ENCODE measurements at regions not wholly inside any gene's neighbourhood (a gene's known extent, or its start where the extent isn't known, plus 50 kb on each side); places are given as distances from the start of the nearest gene placed in this dataset.

- Histone ChIP-seq H3K36me3 (ENCODE audit: control insufficient read depth in 1 of 2, insufficient read depth in 2 of 2, low read length in 2 of 2) (no peaks in the 10 kb centered on the region), H3K27me3 (ENCODE audit: low read depth, low read length) (no peaks in the 10 kb centered on the region), H3K27ac (ENCODE audit: low read length) (no peak overlapping the region), H3K4me1 (ENCODE audit: control insufficient read depth in 1 of 2, insufficient read depth in 2 of 2, low read length in 2 of 2) (no peaks in the 10 kb centered on the region), H3K4me3 (ENCODE audit: low read depth in 1 of 2, low read length in 2 of 2) (no peak overlapping the region), H3K9me3 (ENCODE audit: control insufficient read depth in 1 of 2, low read length in 2 of 2) (peaks cover 3 to 6% of the 10 kb centered on the region in 2 donors)
Observed at GRCh38 chr2:144825331-144826020, 305.6 kb upstream of the ZEB2 start.

GRCh38 chr2:144824306-144825080 is 304.6 kb upstream of the ZEB2 start:
- H3K27ac ChIP-seq (ENCODE audit: low read length): no peak overlapping the region
- H3K4me1 ChIP-seq (ENCODE audit: control insufficient read depth in 1 of 2, insufficient read depth in 2 of 2, low read length in 2 of 2): no peaks in the 10 kb centered on the region
- no peaks in the 10 kb centered on the region for H3K27me3 ChIP-seq (ENCODE audit: low read depth, low read length)
- no peak overlapping the region for H3K4me3 ChIP-seq (ENCODE audit: low read depth in 1 of 2, low read length in 2 of 2)
- H3K36me3 ChIP-seq (ENCODE audit: control insufficient read depth in 1 of 2, insufficient read depth in 2 of 2, low read length in 2 of 2): no peaks in the 10 kb centered on the region
- H3K9me3 ChIP-seq (ENCODE audit: control insufficient read depth in 1 of 2, low read length in 2 of 2): peaks cover 3 to 6% of the 10 kb centered on the region in 2 donors

GRCh38 chr2:144822966-144823365 is 303.0 kb upstream of the ZEB2 start:
- Histone ChIP-seq H3K4me1 (ENCODE audit: control insufficient read depth in 1 of 2, insufficient read depth in 2 of 2, low read length in 2 of 2) (no peaks in the 10 kb centered on the region), H3K9me3 (ENCODE audit: control insufficient read depth in 1 of 2, low read length in 2 of 2) (peaks cover 3 to 6% of the 10 kb centered on the region in 2 donors), H3K36me3 (ENCODE audit: control insufficient read depth in 1 of 2, insufficient read depth in 2 of 2, low read length in 2 of 2) (no peaks in the 10 kb centered on the region), H3K27ac (ENCODE audit: low read length) (no peak overlapping the region), H3K27me3 (ENCODE audit: low read depth, low read length) (no peaks in the 10 kb centered on the region), H3K4me3 (ENCODE audit: low read depth in 1 of 2, low read length in 2 of 2) (no peak overlapping the region)

- Histone ChIP-seq H3K27me3 (ENCODE audit: low read depth, low read length) (no peaks in the 10 kb centered on the region), H3K9me3 (ENCODE audit: control insufficient read depth in 1 of 2, low read length in 2 of 2) (no peaks in the 10 kb centered on the region), H3K4me3 (ENCODE audit: low read depth in 1 of 2, low read length in 2 of 2) (no peak overlapping the region), H3K36me3 (ENCODE audit: control insufficient read depth in 1 of 2, insufficient read depth in 2 of 2, low read length in 2 of 2) (no peaks in the 10 kb centered on the region), H3K4me1 (ENCODE audit: control insufficient read depth in 1 of 2, insufficient read depth in 2 of 2, low read length in 2 of 2) (no peaks in the 10 kb centered on the region), H3K27ac (ENCODE audit: low read length) (no peak overlapping the region)
Observed at GRCh38 chr2:144812288-144812687, 292.4 kb upstream of the ZEB2 start.

- Histone ChIP-seq H3K4me1 (ENCODE audit: control insufficient read depth in 1 of 2, insufficient read depth in 2 of 2, low read length in 2 of 2) (no peaks in the 10 kb centered on the region), H3K27me3 (ENCODE audit: low read depth, low read length) (no peaks in the 10 kb centered on the region), H3K4me3 (ENCODE audit: low read depth in 1 of 2, low read length in 2 of 2) (no peak overlapping the region), H3K27ac (ENCODE audit: low read length) (no peak overlapping the region), H3K9me3 (ENCODE audit: control insufficient read depth in 1 of 2, low read length in 2 of 2) (no peaks in the 10 kb centered on the region), H3K36me3 (ENCODE audit: control insufficient read depth in 1 of 2, insufficient read depth in 2 of 2, low read length in 2 of 2) (no peaks in the 10 kb centered on the region)
Observed at GRCh38 chr2:144801766-144802165, 281.8 kb upstream of the ZEB2 start.

GRCh38 chr2:144801325-144801724 is 281.4 kb upstream of the ZEB2 start:
- H3K4me1 ChIP-seq (ENCODE audit: control insufficient read depth in 1 of 2, insufficient read depth in 2 of 2, low read length in 2 of 2): no peaks in the 10 kb centered on the region
- H3K9me3 ChIP-seq (ENCODE audit: control insufficient read depth in 1 of 2, low read length in 2 of 2): no peaks in the 10 kb centered on the region
- H3K36me3 ChIP-seq (ENCODE audit: control insufficient read depth in 1 of 2, insufficient read depth in 2 of 2, low read length in 2 of 2): no peaks in the 10 kb centered on the region
- H3K4me3 ChIP-seq (ENCODE audit: low read depth in 1 of 2, low read length in 2 of 2): no peak overlapping the region
- H3K27ac ChIP-seq (ENCODE audit: low read length): no peak overlapping the region
- no peaks in the 10 kb centered on the region for H3K27me3 ChIP-seq (ENCODE audit: low read depth, low read length)

GRCh38 chr2:144798989-144799388 is 279.1 kb upstream of the ZEB2 start:
- Histone ChIP-seq H3K4me3 (ENCODE audit: low read depth in 1 of 2, low read length in 2 of 2) (no peak overlapping the region), H3K27me3 (ENCODE audit: low read depth, low read length) (no peaks in the 10 kb centered on the region), H3K9me3 (ENCODE audit: control insufficient read depth in 1 of 2, low read length in 2 of 2) (no peaks in the 10 kb centered on the region), H3K27ac (ENCODE audit: low read length) (no peak overlapping the region), H3K4me1 (ENCODE audit: control insufficient read depth in 1 of 2, insufficient read depth in 2 of 2, low read length in 2 of 2) (no peaks in the 10 kb centered on the region), H3K36me3 (ENCODE audit: control insufficient read depth in 1 of 2, insufficient read depth in 2 of 2, low read length in 2 of 2) (no peaks in the 10 kb centered on the region)

GRCh38 chr2:144798034-144798433 is 278.1 kb upstream of the ZEB2 start:
- H3K4me1 ChIP-seq (ENCODE audit: control insufficient read depth in 1 of 2, insufficient read depth in 2 of 2, low read length in 2 of 2): no peaks in the 10 kb centered on the region
- no peaks in the 10 kb centered on the region for H3K36me3 ChIP-seq (ENCODE audit: control insufficient read depth in 1 of 2, insufficient read depth in 2 of 2, low read length in 2 of 2)
- no peak overlapping the region for H3K27ac ChIP-seq (ENCODE audit: low read length)
- H3K4me3 ChIP-seq (ENCODE audit: low read depth in 1 of 2, low read length in 2 of 2): no peak overlapping the region
- H3K27me3 ChIP-seq (ENCODE audit: low read depth, low read length): no peaks in the 10 kb centered on the region
- no peaks in the 10 kb centered on the region for H3K9me3 ChIP-seq (ENCODE audit: control insufficient read depth in 1 of 2, low read length in 2 of 2)

- no peak overlapping the region for H3K4me3 ChIP-seq (ENCODE audit: low read depth in 1 of 2, low read length in 2 of 2)
- H3K27ac ChIP-seq (ENCODE audit: low read length): no peak overlapping the region
- no peaks in the 10 kb centered on the region for H3K9me3 ChIP-seq (ENCODE audit: control insufficient read depth in 1 of 2, low read length in 2 of 2)
- H3K36me3 ChIP-seq (ENCODE audit: control insufficient read depth in 1 of 2, insufficient read depth in 2 of 2, low read length in 2 of 2): no peaks in the 10 kb centered on the region
- H3K4me1 ChIP-seq (ENCODE audit: control insufficient read depth in 1 of 2, insufficient read depth in 2 of 2, low read length in 2 of 2): no peaks in the 10 kb centered on the region
- H3K27me3 ChIP-seq (ENCODE audit: low read depth, low read length): no peaks in the 10 kb centered on the region
Observed at GRCh38 chr2:144796936-144797335, 277.0 kb upstream of the ZEB2 start.

- Histone ChIP-seq H3K27me3 (ENCODE audit: low read depth, low read length) (no peaks in the 10 kb centered on the region), H3K36me3 (ENCODE audit: control insufficient read depth in 1 of 2, insufficient read depth in 2 of 2, low read length in 2 of 2) (no peaks in the 10 kb centered on the region), H3K9me3 (ENCODE audit: control insufficient read depth in 1 of 2, low read length in 2 of 2) (no peaks in the 10 kb centered on the region), H3K4me1 (ENCODE audit: control insufficient read depth in 1 of 2, insufficient read depth in 2 of 2, low read length in 2 of 2) (no peaks in the 10 kb centered on the region), H3K4me3 (ENCODE audit: low read depth in 1 of 2, low read length in 2 of 2) (no peak overlapping the region), H3K27ac (ENCODE audit: low read length) (no peak overlapping the region)
Observed at GRCh38 chr2:144796164-144796563, 276.2 kb upstream of the ZEB2 start.

GRCh38 chr2:144785253-144785652 is 265.3 kb upstream of the ZEB2 start:
- H3K4me1 ChIP-seq (ENCODE audit: control insufficient read depth in 1 of 2, insufficient read depth in 2 of 2, low read length in 2 of 2): no peaks in the 10 kb centered on the region
- H3K9me3 ChIP-seq (ENCODE audit: control insufficient read depth in 1 of 2, low read length in 2 of 2): no peaks in the 10 kb centered on the region
- H3K27me3 ChIP-seq (ENCODE audit: low read depth, low read length): no peaks in the 10 kb centered on the region
- no peaks in the 10 kb centered on the region for H3K36me3 ChIP-seq (ENCODE audit: control insufficient read depth in 1 of 2, insufficient read depth in 2 of 2, low read length in 2 of 2)
- no peak overlapping the region for H3K4me3 ChIP-seq (ENCODE audit: low read depth in 1 of 2, low read length in 2 of 2)
- H3K27ac ChIP-seq (ENCODE audit: low read length): no peak overlapping the region

Measured in muscle layer of duodenum (tissue), 2 donors.